PC-3 (cell line): ENCODE measurements at regions not wholly inside any gene's neighbourhood (a gene's known extent, or its start where the extent isn't known, plus 50 kb on each side); places are given as distances from the start of the nearest gene placed in this dataset.

ENCODE experiments used
- EZH2 ChIP-seq: fragments of 300-600 bp; sonication (generic); IDR thresholded peaks from one replicate; pipeline ENCODE4 v1.6.1; 2017; ENCODE audit warnings: antibody characterized with exemption, mild to moderate bottlenecking, low read length; ENCODE audit not compliant: unreplicated experiment
- EZH2phosphoT487 ChIP-seq: fragments of 300-600 bp; sonication (generic); IDR thresholded peaks from 2 replicates; pipeline ENCODE4 v1.6.1; 2018; ENCODE audit warnings: mild to moderate bottlenecking, antibody characterized with exemption, low read length, borderline replicate concordance
- TF ChIP-seq, protein P1 (sequence below): fragments of 300-600 bp; sonication (generic); conservative IDR thresholded peaks from 2 replicates; pipeline ENCODE4 v1.5.1; 2017; ENCODE audit warnings: antibody characterized with exemption, low read depth, mild to moderate bottlenecking, low read length

DNA sequence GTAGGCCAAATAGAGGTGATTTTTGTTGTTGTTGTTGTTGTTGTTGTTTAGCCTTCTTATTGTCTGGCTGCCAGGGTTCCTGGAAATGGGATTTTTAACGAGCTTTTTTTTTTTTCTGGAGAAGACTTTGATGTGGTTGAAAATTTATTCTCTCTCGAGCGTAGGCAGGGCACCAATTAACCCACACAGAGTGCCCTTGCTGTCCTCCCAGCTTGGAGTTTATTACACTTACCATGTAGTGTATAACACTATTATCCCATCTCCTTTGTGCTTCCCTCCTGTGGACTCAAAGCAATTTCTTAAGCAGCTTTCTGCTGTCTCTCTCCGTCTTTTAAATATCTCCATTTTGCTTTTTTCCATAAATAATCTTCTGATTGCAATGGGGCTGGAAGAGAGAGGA, 57.4 kb downstream of the OR2K2 start:
- TF ChIP-seq, protein P1, sequence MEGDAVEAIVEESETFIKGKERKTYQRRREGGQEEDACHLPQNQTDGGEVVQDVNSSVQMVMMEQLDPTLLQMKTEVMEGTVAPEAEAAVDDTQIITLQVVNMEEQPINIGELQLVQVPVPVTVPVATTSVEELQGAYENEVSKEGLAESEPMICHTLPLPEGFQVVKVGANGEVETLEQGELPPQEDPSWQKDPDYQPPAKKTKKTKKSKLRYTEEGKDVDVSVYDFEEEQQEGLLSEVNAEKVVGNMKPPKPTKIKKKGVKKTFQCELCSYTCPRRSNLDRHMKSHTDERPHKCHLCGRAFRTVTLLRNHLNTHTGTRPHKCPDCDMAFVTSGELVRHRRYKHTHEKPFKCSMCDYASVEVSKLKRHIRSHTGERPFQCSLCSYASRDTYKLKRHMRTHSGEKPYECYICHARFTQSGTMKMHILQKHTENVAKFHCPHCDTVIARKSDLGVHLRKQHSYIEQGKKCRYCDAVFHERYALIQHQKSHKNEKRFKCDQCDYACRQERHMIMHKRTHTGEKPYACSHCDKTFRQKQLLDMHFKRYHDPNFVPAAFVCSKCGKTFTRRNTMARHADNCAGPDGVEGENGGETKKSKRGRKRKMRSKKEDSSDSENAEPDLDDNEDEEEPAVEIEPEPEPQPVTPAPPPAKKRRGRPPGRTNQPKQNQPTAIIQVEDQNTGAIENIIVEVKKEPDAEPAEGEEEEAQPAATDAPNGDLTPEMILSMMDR = no peak
- no peak for TF ChIP-seq EZH2phosphoT487
- no peak for TF ChIP-seq EZH2
